ENCODE measurements at regions not wholly inside any gene's neighbourhood (a gene's known extent, or its start where the extent isn't known, plus 50 kb on each side); places are given as distances from the start of the nearest gene placed in this dataset.

DNA sequence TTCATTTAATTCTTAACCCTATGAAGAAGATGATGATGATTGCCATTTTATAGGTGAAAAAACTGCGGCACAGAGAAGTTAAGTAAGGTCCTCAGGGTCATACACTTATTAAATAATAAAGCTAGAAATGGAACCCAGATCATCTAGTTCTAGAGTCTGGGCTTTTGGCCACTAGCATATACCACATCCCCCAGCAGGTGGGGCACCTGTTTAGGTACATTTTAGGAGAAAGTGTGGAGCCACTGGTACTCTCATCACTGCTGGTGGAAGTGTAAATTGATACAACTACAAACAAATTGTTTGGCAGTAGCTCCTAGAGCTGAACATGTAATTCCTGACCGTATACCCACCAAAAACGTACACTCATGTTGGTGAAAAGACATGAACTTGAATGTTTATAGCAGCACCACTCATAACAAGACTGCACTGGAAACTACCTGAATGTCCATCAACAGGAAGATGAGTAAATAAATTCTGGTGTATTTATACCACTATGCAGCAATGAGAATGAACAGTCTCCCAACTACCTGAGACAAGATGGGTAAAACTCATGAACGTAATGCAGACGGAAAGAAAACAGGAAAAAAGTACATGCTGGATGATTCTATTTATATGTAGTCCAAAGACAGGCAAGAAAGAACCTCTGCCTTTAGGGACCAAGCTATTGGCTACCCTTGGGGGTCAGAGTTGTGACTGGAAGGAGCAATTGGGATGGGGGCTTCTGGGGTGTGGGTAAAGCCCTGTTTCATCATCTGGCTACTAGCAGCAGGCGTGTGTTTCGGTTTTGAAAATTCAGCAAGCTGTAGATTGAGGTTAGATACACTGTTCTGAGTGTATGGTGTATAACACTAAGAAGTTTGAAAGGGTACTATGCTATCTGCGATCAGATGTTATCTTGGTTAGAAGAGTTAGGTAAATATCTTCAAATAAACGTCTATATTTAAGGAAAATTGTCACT is 72.3 kb upstream of the ADGRG2 start:
- H3K4me3 ChIP-seq (ENCODE audit: low read depth, low read length) = no peak overlapping the region
- TF ChIP-seq, protein P1, sequence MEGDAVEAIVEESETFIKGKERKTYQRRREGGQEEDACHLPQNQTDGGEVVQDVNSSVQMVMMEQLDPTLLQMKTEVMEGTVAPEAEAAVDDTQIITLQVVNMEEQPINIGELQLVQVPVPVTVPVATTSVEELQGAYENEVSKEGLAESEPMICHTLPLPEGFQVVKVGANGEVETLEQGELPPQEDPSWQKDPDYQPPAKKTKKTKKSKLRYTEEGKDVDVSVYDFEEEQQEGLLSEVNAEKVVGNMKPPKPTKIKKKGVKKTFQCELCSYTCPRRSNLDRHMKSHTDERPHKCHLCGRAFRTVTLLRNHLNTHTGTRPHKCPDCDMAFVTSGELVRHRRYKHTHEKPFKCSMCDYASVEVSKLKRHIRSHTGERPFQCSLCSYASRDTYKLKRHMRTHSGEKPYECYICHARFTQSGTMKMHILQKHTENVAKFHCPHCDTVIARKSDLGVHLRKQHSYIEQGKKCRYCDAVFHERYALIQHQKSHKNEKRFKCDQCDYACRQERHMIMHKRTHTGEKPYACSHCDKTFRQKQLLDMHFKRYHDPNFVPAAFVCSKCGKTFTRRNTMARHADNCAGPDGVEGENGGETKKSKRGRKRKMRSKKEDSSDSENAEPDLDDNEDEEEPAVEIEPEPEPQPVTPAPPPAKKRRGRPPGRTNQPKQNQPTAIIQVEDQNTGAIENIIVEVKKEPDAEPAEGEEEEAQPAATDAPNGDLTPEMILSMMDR (IDR thresholded peaks at IDR 0.05; ENCODE audit: low read depth, low read length) = no peak
- in situ Hi-C loops (cut with HindIII; ENCODE audit: low sequenced_read_pairs) = no loop called here
- DNase-seq (ENCODE audit: low read depth, low spot score) = no peak

GRCh38 chrX:19195243-19195610 is 73.0 kb upstream of the ADGRG2 start:
- TF ChIP-seq, protein P1 (IDR thresholded peaks at IDR 0.05; ENCODE audit: low read depth, low read length) = no peak
- DNase-seq (ENCODE audit: low read depth, low spot score) = no peak
- no peak overlapping the region for H3K4me3 ChIP-seq (ENCODE audit: low read depth, low read length)
- in situ Hi-C loops (cut with HindIII; ENCODE audit: low sequenced_read_pairs) = no loop called here

DNA sequence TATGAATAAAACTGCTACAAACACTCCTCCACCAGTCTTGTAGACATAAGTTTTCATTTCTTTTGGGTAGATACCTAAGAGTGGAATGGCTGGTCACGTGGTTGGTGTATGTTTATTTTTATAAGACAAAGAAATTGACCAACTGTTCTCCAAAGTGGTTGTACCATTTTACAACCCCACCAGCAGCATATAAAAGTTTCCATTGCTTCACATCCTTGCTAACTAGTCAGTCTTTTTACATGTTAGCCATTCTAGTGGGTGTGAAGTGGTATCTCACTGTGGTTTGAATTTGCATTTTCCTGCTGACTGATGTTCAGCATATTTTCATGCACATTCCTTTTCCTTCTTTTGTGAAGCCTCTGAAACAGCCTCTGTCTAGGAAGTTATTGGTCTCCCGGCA is 76.2 kb upstream of the ADGRG2 start:
- in situ Hi-C loops (cut with HindIII; ENCODE audit: low sequenced_read_pairs) = no loop called here

GRCh38 chrX:19202171-19202570 is 79.9 kb upstream of the ADGRG2 start:
- DNase-seq (ENCODE audit: low read depth, low spot score) = no peak
- in situ Hi-C loops (cut with HindIII; ENCODE audit: low sequenced_read_pairs) = no loop called here
- TF ChIP-seq, protein P1 (IDR thresholded peaks at IDR 0.05; ENCODE audit: low read depth, low read length) = no peak

More for the DNA sequence above, 76.2 kb upstream of the ADGRG2 start:
- DNase-seq (ENCODE audit: low read depth, low spot score) = no peak
- TF ChIP-seq, protein P1 (IDR thresholded peaks at IDR 0.05; ENCODE audit: low read depth, low read length) = no peak
- no peak overlapping the region for H3K4me3 ChIP-seq (ENCODE audit: low read depth, low read length)

GRCh38 chrX:19204636-19205035 is 82.4 kb upstream of the ADGRG2 start:
- TF ChIP-seq, protein P1 (IDR thresholded peaks at IDR 0.05; ENCODE audit: low read depth, low read length) = no peak
- DNase-seq (ENCODE audit: low read depth, low spot score) = no peak
- in situ Hi-C loops (cut with HindIII; ENCODE audit: low sequenced_read_pairs) = no loop called here
- no peak overlapping the region for H3K4me3 ChIP-seq (ENCODE audit: low read depth, low read length)

More at GRCh38 chrX:19202171-19202570, 79.9 kb upstream of the ADGRG2 start:
- no peak overlapping the region for H3K4me3 ChIP-seq (ENCODE audit: low read depth, low read length)

DNA sequence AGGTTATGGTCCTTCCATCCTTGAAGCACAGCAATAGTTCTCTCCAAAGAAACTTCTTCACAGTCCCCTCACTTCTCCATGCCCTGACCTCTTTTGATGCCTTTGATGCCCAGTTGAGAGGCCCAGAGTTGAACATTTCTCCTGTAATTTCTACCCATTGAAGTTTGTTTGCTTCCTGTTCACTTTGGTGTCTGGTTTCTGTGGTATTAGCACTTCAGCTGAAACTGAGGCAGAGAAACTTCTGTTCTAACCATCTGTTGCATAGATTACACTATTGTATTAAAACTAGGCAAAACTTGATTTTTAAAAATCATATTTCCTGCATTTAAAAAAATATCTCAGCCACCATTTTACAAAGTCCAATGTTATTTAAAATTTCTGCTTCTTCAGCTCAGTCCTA is 89.8 kb upstream of the ADGRG2 start:
- no peak for DNase-seq (ENCODE audit: low read depth, low spot score)
- in situ Hi-C loops (cut with HindIII; ENCODE audit: low sequenced_read_pairs) = no loop called here
- no peak overlapping the region for H3K4me3 ChIP-seq (ENCODE audit: low read depth, low read length)
- TF ChIP-seq, protein P1 (IDR thresholded peaks at IDR 0.05; ENCODE audit: low read depth, low read length) = no peak

Data from astrocyte of the spinal cord (primary cell).